Esophagus muscularis mucosa (tissue), 4 donors: ENCODE measurements at regions not wholly inside any gene's neighbourhood (a gene's known extent, or its start where the extent isn't known, plus 50 kb on each side); places are given as distances from the start of the nearest gene placed in this dataset.

Experiments used
- DNase-seq: peaks from one replicate; pipeline ENCODE4 v3.0.0-alpha.2; 2017; ENCODE audit errors: extremely low spot score
- H3K27ac ChIP-seq, 4 donors: fragments of 200-600 bp; sonication (generic); replicated peaks in 1 of 4; 1 replicate in 3 of 4; 2 replicates in 1 of 4; pipeline ENCODE4 v1.5.1; 2016 to 2019; ENCODE audit warnings: mild to moderate bottlenecking in 1 of 4
- H3K27me3 ChIP-seq, 4 donors: fragments of 200-600 bp; sonication (generic); one replicate each; pipeline versions ENCODE4 v1.5.1 to v1.6.0; 2016 to 2019
- H3K36me3 ChIP-seq, 4 donors: fragments of 200-600 bp; sonication (generic); one replicate each; pipeline ENCODE4 v1.5.1; 2016 to 2019
- H3K4me1 ChIP-seq, 4 donors: fragments of 200-600 bp; sonication (generic); one replicate each; pipeline ENCODE4 v1.5.1; 2016 to 2019
- H3K4me3 ChIP-seq, 4 donors: fragments of 200-600 bp; sonication (generic); 1 replicate in 2 of 4; 2 replicates in 2 of 4; pipeline ENCODE4 v1.5.1; 2016 to 2019; ENCODE audit warnings: mild to moderate bottlenecking in 4 of 4, moderate library complexity in 1 of 4
- H3K9me3 ChIP-seq, 4 donors: fragments of 200-600 bp; sonication (generic); 1 replicate in 3 of 4; 2 replicates in 1 of 4; pipeline ENCODE4 v1.5.1; 2016 to 2019
- EP300 ChIP-seq: sonication (generic); formaldehyde crosslinking; IDR thresholded peaks from one replicate; pipeline ENCODE4 v1.6.1; 2017; ENCODE audit warnings: antibody characterized with exemption
- POLR2A ChIP-seq: fragments of 450-650 bp; IDR thresholded peaks from one replicate; pipeline ENCODE4 v1.6.1; 2017; ENCODE audit warnings: antibody characterized with exemption, moderate library complexity, mild to moderate bottlenecking, low read depth
- POLR2AphosphoS5 ChIP-seq, 2 donors: sonication (generic); formaldehyde crosslinking; IDR thresholded peaks; one replicate each; pipeline ENCODE4 v1.6.1; 2017; ENCODE audit warnings: antibody characterized with exemption in 2 of 2
- WGBS: methylation state at CpG from one replicate; pipeline ENCODE4 v1.1.5; 2018; 5-methylcytosine and 5-hydroxymethylcytosine counted together
- intact Hi-C: fragments of 100-400 bp; cut with DNase I; formaldehyde crosslinking; loops from one replicate; pipeline ENCODE4 v1.15.1; 2023
- TF ChIP-seq, protein P1 (sequence below), 3 experiments: fragments of 200-600 bp in 2 of 3; fragments of 450-650 bp in 1 of 3; sonication (generic) in 2 of 3; IDR thresholded peaks; one replicate each; pipeline ENCODE4 v1.5.1; 2017 to 2019; ENCODE audit warnings: antibody characterized with exemption in 3 of 3, mild to moderate bottlenecking in 2 of 3, moderate library complexity in 1 of 3

DNA sequence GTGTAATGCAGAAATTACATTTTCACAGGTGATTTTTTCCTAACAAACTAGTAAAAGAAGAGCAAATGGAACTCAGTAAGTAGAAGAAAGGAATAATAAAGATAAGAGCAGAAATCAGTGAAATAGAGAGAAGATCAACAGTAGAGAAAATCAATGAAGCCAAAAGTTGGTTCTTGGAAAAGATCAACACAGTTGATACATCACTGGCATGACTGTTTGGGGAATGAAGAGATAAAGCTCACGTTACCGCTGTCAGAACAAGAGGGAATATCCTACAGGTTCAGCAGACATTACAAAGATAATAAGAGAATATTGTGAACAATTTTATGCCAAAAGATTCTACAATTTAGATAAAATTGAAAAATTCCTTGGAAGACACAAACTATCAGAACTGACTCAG is 146.4 kb downstream of the ACTR3B start:
- TF ChIP-seq EP300 (no peak), POLR2A (no peak), POLR2AphosphoS5 (IDR thresholded peaks at IDR 0.05) (no peak)
- TF ChIP-seq, protein P1, sequence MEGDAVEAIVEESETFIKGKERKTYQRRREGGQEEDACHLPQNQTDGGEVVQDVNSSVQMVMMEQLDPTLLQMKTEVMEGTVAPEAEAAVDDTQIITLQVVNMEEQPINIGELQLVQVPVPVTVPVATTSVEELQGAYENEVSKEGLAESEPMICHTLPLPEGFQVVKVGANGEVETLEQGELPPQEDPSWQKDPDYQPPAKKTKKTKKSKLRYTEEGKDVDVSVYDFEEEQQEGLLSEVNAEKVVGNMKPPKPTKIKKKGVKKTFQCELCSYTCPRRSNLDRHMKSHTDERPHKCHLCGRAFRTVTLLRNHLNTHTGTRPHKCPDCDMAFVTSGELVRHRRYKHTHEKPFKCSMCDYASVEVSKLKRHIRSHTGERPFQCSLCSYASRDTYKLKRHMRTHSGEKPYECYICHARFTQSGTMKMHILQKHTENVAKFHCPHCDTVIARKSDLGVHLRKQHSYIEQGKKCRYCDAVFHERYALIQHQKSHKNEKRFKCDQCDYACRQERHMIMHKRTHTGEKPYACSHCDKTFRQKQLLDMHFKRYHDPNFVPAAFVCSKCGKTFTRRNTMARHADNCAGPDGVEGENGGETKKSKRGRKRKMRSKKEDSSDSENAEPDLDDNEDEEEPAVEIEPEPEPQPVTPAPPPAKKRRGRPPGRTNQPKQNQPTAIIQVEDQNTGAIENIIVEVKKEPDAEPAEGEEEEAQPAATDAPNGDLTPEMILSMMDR (IDR thresholded peaks at IDR 0.05): no peak
- Histone ChIP-seq H3K9me3 (no peaks in the 10 kb centered on the region), H3K4me3 (no peak overlapping the region), H3K4me1 (no peaks in the 10 kb centered on the region), H3K27me3 (peaks cover 0 to 12% (median 0%) of the 10 kb centered on the region in 4 donors), H3K27ac (no peak overlapping the region), H3K36me3 (no peaks in the 10 kb centered on the region)
- DNase-seq: no peak
- intact Hi-C loops: no loop called here
- WGBS: 90% methylated on average over 2 of the region's 2 CpGs

DNA sequence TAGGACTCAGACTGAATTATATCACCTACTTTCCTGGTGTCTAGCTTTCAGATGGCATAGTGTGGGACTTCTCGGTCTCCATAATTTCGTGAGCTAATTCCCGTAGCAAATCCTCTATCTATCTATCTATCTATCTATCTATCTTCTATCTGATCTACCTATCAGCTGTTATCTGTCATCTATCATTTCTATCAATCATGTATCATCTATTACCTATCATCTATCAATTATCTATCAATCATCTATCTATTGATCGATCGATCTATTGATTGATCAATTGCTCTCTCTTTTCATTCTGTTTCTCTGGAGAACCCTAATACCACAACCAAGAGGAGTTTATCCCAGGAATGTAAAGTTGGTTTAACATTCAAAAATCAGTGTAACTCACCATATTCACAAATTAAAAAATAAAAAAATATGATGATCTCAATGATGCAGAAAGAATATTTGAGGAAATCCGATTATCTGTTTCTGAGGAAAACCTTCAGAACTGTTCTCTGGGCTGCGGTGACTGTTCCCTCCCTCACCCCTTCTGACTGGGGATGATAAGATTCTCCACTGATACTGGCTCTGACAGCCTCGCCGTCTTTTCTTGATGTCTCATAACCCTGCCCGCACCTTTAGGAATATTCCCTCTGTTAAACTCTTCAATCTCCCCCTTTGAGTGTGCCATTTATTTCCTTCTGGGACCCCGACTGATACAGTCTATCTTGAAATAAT is 147.7 kb downstream of the ACTR3B start:
- Histone ChIP-seq H3K4me3 (no peak overlapping the region), H3K36me3 (no peaks in the 10 kb centered on the region), H3K27ac (no peak overlapping the region), H3K9me3 (no peaks in the 10 kb centered on the region), H3K27me3 (peaks cover 0 to 18% (median 0%) of the 10 kb centered on the region in 4 donors), H3K4me1 (no peaks in the 10 kb centered on the region)
- intact Hi-C loops: no loop called here
- WGBS: 96% methylated on average over 11 of the region's 11 CpGs
- DNase-seq: no peak
- TF ChIP-seq, protein P1 (IDR thresholded peaks at IDR 0.05): no peak
- no peak for TF ChIP-seq EP300
- TF ChIP-seq POLR2A: no peak
- no peak for TF ChIP-seq POLR2AphosphoS5 (IDR thresholded peaks at IDR 0.05)

DNA sequence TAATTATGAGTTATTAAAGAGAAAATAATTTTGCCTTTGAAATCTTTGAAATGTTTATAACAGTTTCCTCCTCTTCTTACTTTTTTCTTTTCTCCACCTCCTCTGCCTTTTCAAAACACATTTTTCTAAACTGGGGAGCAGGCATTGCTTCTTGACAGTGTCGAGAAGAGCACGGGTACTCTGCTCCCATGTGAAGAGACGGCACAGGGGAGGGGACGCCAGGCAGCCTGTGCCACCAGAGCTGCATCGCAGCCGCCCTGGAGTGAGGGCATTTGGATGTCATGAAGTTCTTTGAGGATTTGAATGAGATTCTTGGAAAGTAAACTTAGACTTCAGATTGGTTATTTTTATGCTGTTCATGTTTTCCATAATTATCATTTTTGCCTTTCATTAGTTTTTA is 149.7 kb downstream of the ACTR3B start:
- 49% methylated on average over 6 of the region's 6 CpGs for WGBS
- H3K27me3 ChIP-seq: peaks cover 0 to 18% (median 0%) of the 10 kb centered on the region in 4 donors
- H3K9me3 ChIP-seq: no peaks in the 10 kb centered on the region
- intact Hi-C loops: no loop called here
- no peaks in the 10 kb centered on the region for H3K36me3 ChIP-seq
- TF ChIP-seq POLR2AphosphoS5 (IDR thresholded peaks at IDR 0.05) (no peak), EP300 (no peak), POLR2A (no peak)
- TF ChIP-seq, protein P1 (IDR thresholded peaks at IDR 0.05): no peak
- no peak for DNase-seq
- H3K4me3 ChIP-seq: no peak overlapping the region
- H3K27ac ChIP-seq: no peak overlapping the region
- H3K4me1 ChIP-seq: no peaks in the 10 kb centered on the region

DNA sequence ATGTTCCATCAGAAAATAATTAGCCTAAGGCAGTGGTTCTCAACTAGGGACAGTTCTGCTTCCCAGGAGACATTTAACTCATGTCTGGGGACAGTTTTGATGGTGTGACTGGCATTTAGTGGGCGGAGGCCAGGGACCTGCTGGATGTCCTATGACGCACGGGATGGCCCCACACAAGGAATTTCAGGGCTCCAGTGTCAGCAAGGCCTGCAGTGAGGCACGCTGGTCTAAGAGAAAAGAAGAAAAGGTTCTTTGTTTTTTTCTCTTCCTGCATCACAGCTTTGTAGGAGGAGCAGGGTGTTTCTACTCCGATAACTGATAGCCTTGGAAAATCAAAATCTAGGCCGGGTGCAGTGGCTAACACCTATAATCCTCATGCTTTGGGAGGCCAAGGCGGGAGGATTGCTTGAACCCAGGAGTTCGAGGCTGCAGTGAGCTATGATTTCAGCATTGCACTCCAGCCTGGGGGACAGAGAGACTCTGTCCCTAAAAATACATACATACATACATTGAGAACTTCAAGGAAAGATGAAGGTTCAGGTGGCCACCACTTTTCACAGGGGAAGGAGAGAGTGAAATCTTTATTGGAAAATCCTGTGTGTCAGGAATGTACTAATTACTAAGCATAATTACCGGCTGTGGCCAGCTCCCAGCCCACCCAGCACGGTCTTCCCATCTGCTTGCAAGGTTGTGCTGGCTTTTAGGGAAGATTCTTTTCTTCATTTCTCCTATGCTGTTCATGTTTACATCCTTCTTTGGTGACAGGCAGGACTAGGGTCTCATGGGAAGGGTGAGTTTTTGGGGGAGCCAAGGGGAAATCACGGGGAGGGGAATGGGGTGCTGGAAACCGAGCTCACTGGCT is 150.4 kb downstream of the ACTR3B start:
- Histone ChIP-seq H3K4me3 (no peak overlapping the region), H3K27ac (no peak overlapping the region), H3K27me3 (peaks cover 0 to 18% (median 0%) of the 10 kb centered on the region in 4 donors), H3K36me3 (no peaks in the 10 kb centered on the region), H3K9me3 (no peaks in the 10 kb centered on the region), H3K4me1 (no peaks in the 10 kb centered on the region)
- no peak for TF ChIP-seq POLR2AphosphoS5 (IDR thresholded peaks at IDR 0.05)
- TF ChIP-seq, protein P1 (IDR thresholded peaks at IDR 0.05): no peak
- TF ChIP-seq EP300: no peak
- no peak for TF ChIP-seq POLR2A
- intact Hi-C loops: no loop called here
- DNase-seq: no peak
- WGBS: 74% methylated on average over 12 of the region's 12 CpGs
